ENCODE measurements at regions not wholly inside any gene's neighbourhood (a gene's known extent, or its start where the extent isn't known, plus 50 kb on each side); places are given as distances from the start of the nearest gene placed in this dataset.

- POLR2A ChIA-PET (ENCODE audit: partially characterized antibody): no interaction called here
- no peak overlapping the region for H3K9ac ChIP-seq (replicated peaks in 1 of 4; ENCODE audit: extremely low read depth in 1 of 4, low read depth in 3 of 4, low read length in 3 of 4)
- H3K9me3 ChIP-seq (ENCODE audit: insufficient read depth in 2 of 2, low read depth in 1 of 2, low read length in 1 of 2): peaks cover 11 to 21% of the 10 kb centered on the region in 2 experiments
- H3K27me3 ChIP-seq (replicated peaks in 1 of 4; ENCODE audit: control insufficient read depth in 3 of 4, extremely low read depth in 1 of 4, insufficient read depth in 3 of 4, low read length in 3 of 4): no peaks in the 10 kb centered on the region
- H3K18ac ChIP-seq (ENCODE audit: extremely low read depth, low read length): no peak overlapping the region
- no peak overlapping the region for H2BK12ac ChIP-seq (ENCODE audit: low read depth, low read length)
- H3K36me3 ChIP-seq (ENCODE audit: control insufficient read depth in 2 of 4, insufficient read depth in 4 of 4, low read length in 3 of 4): no peaks in the 10 kb centered on the region
- H2BK120ac ChIP-seq (replicated peaks; ENCODE audit: low read depth, low read length): no peak overlapping the region
- H2AK5ac ChIP-seq (ENCODE audit: low read depth, low read length): no peak overlapping the region
- TF ChIP-seq USF2 (IDR thresholded peaks at IDR 0.05; ENCODE audit: low read length) (no peak), JUN (IDR thresholded peaks at IDR 0.05; ENCODE audit: low read depth, low read length) (no peak), GABPA (IDR thresholded peaks at IDR 0.05; ENCODE audit: borderline replicate concordance, insufficient read depth, low read length) (no peak)
- no peak overlapping the region for H2BK15ac ChIP-seq (ENCODE audit: low read length)
- H3K4me2 ChIP-seq (ENCODE audit: insufficient read depth in 1 of 2, low read depth in 2 of 2, low read length in 2 of 2): no peak overlapping the region
- no peak overlapping the region for H3K23ac ChIP-seq (ENCODE audit: insufficient read length)
- H3K79me2 ChIP-seq (ENCODE audit: control insufficient read depth in 1 of 2, insufficient read depth in 2 of 2, low read length in 2 of 2): no peaks in the 10 kb centered on the region
- FAIRE-seq: no peak
- no peak overlapping the region for H2BK5ac ChIP-seq (ENCODE audit: low read depth, low read length)
- no peaks in the 10 kb centered on the region for H4K20me1 ChIP-seq (replicated peaks in 1 of 2; ENCODE audit: control insufficient read depth in 1 of 2, insufficient read depth in 2 of 2, low read length in 2 of 2)
- no peak overlapping the region for H4K91ac ChIP-seq (replicated peaks; ENCODE audit: insufficient read length, low read length)
- DNase-seq (ENCODE audit: low read depth in 1 of 2, low spot score in 2 of 2): no peak
- CTCF ChIA-PET (ENCODE audit: partially characterized antibody): interaction anchor here (0.6 to 1.3 kb wide), 6 partner anchors 10 to 127 kb away, joined by 3 to 6 read pairs (median 4); no protein-coding TSS in a partner anchor
- no peak overlapping the region for H4K5ac ChIP-seq (ENCODE audit: insufficient read length, low read depth, low read length)
- no peak overlapping the region for H3K4me3 ChIP-seq (ENCODE audit: extremely low read depth in 1 of 4, insufficient read depth in 2 of 4, low read depth in 3 of 4, low read length in 4 of 4)
- no peak overlapping the region for H3K4ac ChIP-seq (replicated peaks; ENCODE audit: insufficient read length, low read depth, low read length)
- H3K56ac ChIP-seq (replicated peaks; ENCODE audit: insufficient read length, low read depth, low read length): no peak overlapping the region
- H3K23me2 ChIP-seq (ENCODE audit: low read depth, low read length): no peaks in the 10 kb centered on the region
- H4K8ac ChIP-seq (ENCODE audit: extremely low read depth, insufficient read depth, low read length): no peak overlapping the region
- no peak overlapping the region for H2AFZ ChIP-seq (ENCODE audit: low read length)
- H2BK20ac ChIP-seq (ENCODE audit: low read length): no peak overlapping the region
- no peak overlapping the region for H3K27ac ChIP-seq (ENCODE audit: low read depth, low read length)
- 88% methylated on average over 1 of the region's 1 CpG; no CpG with 5 or more reads in 1 of the 2 experiments for WGBS, 2 experiments (ENCODE audit: extremely low coverage in 1 of 2, insufficient coverage in 1 of 2, insufficient read length in 1 of 2, insufficient replicate concordance in 2 of 2, low coverage in 1 of 2, low lambda C conversion rate in 2 of 2, missing lambda C conversion rate in 1 of 2)
- no peaks in the 10 kb centered on the region for H3K79me1 ChIP-seq (ENCODE audit: low read depth, low read length)
- H3K4me1 ChIP-seq (replicated peaks in 1 of 4; ENCODE audit: control insufficient read depth in 3 of 4, insufficient read depth in 4 of 4, low read length in 3 of 4): no peaks in the 10 kb centered on the region
- H3K14ac ChIP-seq (ENCODE audit: insufficient read length): no peak overlapping the region
These were observed 348.9 kb upstream of the ZFP64 start for GRCh38 chr20:52540509-52540908.

Measured in H1 (cell line).